ENCODE measurements at regions not wholly inside any gene's neighbourhood (a gene's known extent, or its start where the extent isn't known, plus 50 kb on each side); places are given as distances from the start of the nearest gene placed in this dataset.

DNA sequence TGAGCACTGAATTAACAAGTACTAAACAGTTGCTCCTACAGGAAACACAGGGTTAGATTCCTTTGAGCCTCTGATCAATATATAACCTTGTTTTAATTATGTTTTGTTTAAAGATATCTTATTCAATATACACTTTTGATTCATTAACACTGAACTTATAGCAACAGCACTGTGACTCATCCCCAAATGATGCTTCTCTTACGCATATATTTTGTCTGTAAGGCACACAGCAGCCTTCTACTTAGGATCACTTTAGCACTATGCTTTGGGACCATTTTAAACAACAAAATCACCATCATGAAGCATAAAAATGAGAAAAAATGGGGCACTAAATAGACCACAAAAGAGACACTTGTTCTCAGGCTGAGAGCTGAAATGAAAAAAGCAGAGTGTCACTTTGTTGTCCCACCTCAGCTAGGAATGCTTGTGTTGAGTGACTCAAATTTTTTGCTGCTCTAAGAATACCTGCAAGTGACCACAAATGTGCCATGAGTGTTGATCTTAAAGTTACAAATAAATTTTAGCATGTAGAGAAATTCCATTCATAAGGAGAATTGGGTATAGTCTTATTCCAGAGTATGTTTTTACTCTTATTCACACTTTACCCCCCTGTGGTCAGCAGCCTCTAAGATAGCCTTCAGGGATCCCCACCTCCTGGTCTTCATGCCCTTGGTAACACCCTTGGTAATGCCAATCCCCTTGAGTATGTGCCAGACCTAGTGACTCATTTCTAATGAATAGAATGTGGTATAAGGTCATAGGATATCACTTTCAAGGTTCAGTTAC lies 252.7 kb upstream of the IL12B start:
- TF ChIP-seq, protein P1, sequence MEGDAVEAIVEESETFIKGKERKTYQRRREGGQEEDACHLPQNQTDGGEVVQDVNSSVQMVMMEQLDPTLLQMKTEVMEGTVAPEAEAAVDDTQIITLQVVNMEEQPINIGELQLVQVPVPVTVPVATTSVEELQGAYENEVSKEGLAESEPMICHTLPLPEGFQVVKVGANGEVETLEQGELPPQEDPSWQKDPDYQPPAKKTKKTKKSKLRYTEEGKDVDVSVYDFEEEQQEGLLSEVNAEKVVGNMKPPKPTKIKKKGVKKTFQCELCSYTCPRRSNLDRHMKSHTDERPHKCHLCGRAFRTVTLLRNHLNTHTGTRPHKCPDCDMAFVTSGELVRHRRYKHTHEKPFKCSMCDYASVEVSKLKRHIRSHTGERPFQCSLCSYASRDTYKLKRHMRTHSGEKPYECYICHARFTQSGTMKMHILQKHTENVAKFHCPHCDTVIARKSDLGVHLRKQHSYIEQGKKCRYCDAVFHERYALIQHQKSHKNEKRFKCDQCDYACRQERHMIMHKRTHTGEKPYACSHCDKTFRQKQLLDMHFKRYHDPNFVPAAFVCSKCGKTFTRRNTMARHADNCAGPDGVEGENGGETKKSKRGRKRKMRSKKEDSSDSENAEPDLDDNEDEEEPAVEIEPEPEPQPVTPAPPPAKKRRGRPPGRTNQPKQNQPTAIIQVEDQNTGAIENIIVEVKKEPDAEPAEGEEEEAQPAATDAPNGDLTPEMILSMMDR (IDR thresholded peaks at IDR 0.05): no peak
- TF ChIP-seq POLR2A (IDR thresholded peaks at IDR 0.05): no peak
